Trophoblast cell (in vitro differentiated cells and primary cell): ENCODE measurements at regions not wholly inside any gene's neighbourhood (a gene's known extent, or its start where the extent isn't known, plus 50 kb on each side); places are given as distances from the start of the nearest gene placed in this dataset.
"Not testable (repeated sequence)": the region's sequence is repeated elsewhere in the genome, so short reads cannot be mapped to it uniquely, and the experiment has no call there.

Experiments used
- DNase-seq, 2 donors: peaks; one replicate each; pipeline ENCODE4 v3.0.0-alpha.2; 2016
- H2AFZ ChIP-seq: 2 replicates; pipeline ENCODE4 v1.6.1; 2013; ENCODE audit warnings: low read length, moderate library complexity, mild to moderate bottlenecking; ENCODE audit not compliant: insufficient read depth, poor library complexity
- H2AK5ac ChIP-seq: 2 replicates; pipeline ENCODE4 v1.6.1; 2013; ENCODE audit warnings: mild to moderate bottlenecking, low read length
- H2BK120ac ChIP-seq: 2 replicates; pipeline ENCODE4 v1.6.1; 2013; ENCODE audit warnings: low read length, mild to moderate bottlenecking, moderate library complexity; ENCODE audit not compliant: insufficient read depth, poor library complexity
- H2BK12ac ChIP-seq: 2 replicates; pipeline ENCODE4 v1.6.1; 2013; ENCODE audit warnings: mild to moderate bottlenecking, low read length, moderate library complexity
- H2BK5ac ChIP-seq: 2 replicates; pipeline ENCODE4 v1.6.1; 2013; ENCODE audit warnings: low read length, low read depth, moderate library complexity, mild to moderate bottlenecking; ENCODE audit not compliant: poor library complexity
- H3K14ac ChIP-seq: 2 replicates; pipeline ENCODE4 v1.6.1; 2013; ENCODE audit warnings: mild to moderate bottlenecking, low read length
- H3K18ac ChIP-seq: 2 replicates; pipeline ENCODE4 v1.6.1; 2013; ENCODE audit warnings: mild to moderate bottlenecking, low read length
- H3K23ac ChIP-seq: 2 replicates; pipeline ENCODE4 v1.6.1; 2013; ENCODE audit warnings: low read length
- H3K27ac ChIP-seq: 2 replicates; pipeline ENCODE4 v1.5.1; 2013; ENCODE audit warnings: low read depth, mild to moderate bottlenecking, inconsistent platforms, low read length, moderate library complexity
- H3K27me3 ChIP-seq: 2 replicates; pipeline ENCODE4 v1.6.1; 2013; ENCODE audit warnings: inconsistent platforms, mild to moderate bottlenecking, low read length, moderate library complexity; ENCODE audit not compliant: insufficient read depth
- H3K36me3 ChIP-seq, 2 experiments: 1 replicate in 1 of 2; 2 replicates in 1 of 2; pipeline ENCODE4 v1.6.1; 2013; ENCODE audit warnings: low read length in 2 of 2, mild to moderate bottlenecking in 2 of 2, moderate library complexity in 1 of 2; ENCODE audit not compliant: insufficient read depth in 2 of 2, control insufficient read depth in 1 of 2
- H3K4ac ChIP-seq: 2 replicates; pipeline ENCODE4 v1.6.1; 2013; ENCODE audit warnings: low read depth, mild to moderate bottlenecking, low read length, moderate library complexity
- H3K4me1 ChIP-seq, 2 experiments: 1 replicate in 1 of 2; 2 replicates in 1 of 2; pipeline ENCODE4 v1.6.1; 2013; ENCODE audit warnings: low read length in 2 of 2, mild to moderate bottlenecking in 2 of 2, moderate library complexity in 1 of 2; ENCODE audit not compliant: insufficient read depth in 2 of 2, control insufficient read depth in 1 of 2
- H3K4me2 ChIP-seq: 2 replicates; pipeline ENCODE4 v1.6.1; 2013; ENCODE audit warnings: inconsistent platforms, mild to moderate bottlenecking, low read length, moderate library complexity
- H3K4me3 ChIP-seq: 2 replicates; pipeline ENCODE4 v1.5.1; 2013; ENCODE audit warnings: mild to moderate bottlenecking, low read depth, low read length, inconsistent platforms
- H3K79me1 ChIP-seq: one replicate; pipeline ENCODE4 v1.6.1; 2013; ENCODE audit warnings: low read length
- H3K79me2 ChIP-seq: 2 replicates; pipeline ENCODE4 v1.6.1; 2013; ENCODE audit warnings: low read length, mild to moderate bottlenecking; ENCODE audit not compliant: control insufficient read depth, insufficient read depth, poor library complexity
- H3K9ac ChIP-seq: 2 replicates; pipeline ENCODE4 v1.6.1; 2013; ENCODE audit warnings: mild to moderate bottlenecking, low read length
- H3K9me3 ChIP-seq: 2 replicates; pipeline ENCODE4 v1.6.1; 2013; ENCODE audit warnings: low read depth, mild to moderate bottlenecking, control low read depth, inconsistent platforms, low read length; ENCODE audit not compliant: insufficient read depth
- H4K12ac ChIP-seq: 2 replicates; pipeline ENCODE4 v1.6.1; 2013; ENCODE audit warnings: low read depth, mild to moderate bottlenecking, low read length, moderate library complexity
- H4K8ac ChIP-seq: 2 replicates; pipeline ENCODE4 v1.6.1; 2013; ENCODE audit warnings: low read depth, mild to moderate bottlenecking, low read length, moderate library complexity
- H4K91ac ChIP-seq: one replicate; pipeline ENCODE4 v1.6.1; 2013; ENCODE audit warnings: low read depth, mild to moderate bottlenecking, low read length, moderate library complexity
- WGBS: extraction: QIAGEN DNeasy Blood & Tissue Kit; methylation state at CpG from one replicate; pipeline ENCODE4 v1.1.7; 2013; ENCODE audit warnings: missing lambda C conversion rate; ENCODE audit not compliant: insufficient read length, insufficient coverage; ENCODE audit errors: extremely low coverage; 5-methylcytosine and 5-hydroxymethylcytosine counted together

GRCh38 chr13:50392977-50393376 is 377.7 kb downstream of the KCNRG start:
- no peak overlapping the region for H4K8ac ChIP-seq
- H3K9me3 ChIP-seq, result no peaks in the 10 kb centered on the region

GRCh38 chr13:50393628-50394027 is 378.4 kb downstream of the KCNRG start:
- Histone ChIP-seq H3K9me3 (no peaks in the 10 kb centered on the region), H4K91ac (no peak overlapping the region), H3K79me1 (no peaks in the 10 kb centered on the region), H2AFZ (no peak overlapping the region), H3K36me3 (no peaks in the 10 kb centered on the region), H4K8ac (no peak overlapping the region), H3K27me3 (no peaks in the 10 kb centered on the region), H2BK5ac (no peak overlapping the region), H3K4me1 (peaks cover 0 to 2% of the 10 kb centered on the region in 2 experiments), H2AK5ac (no peak overlapping the region), H3K9ac (no peak overlapping the region), H3K79me2 (no peaks in the 10 kb centered on the region), H2BK12ac (no peak overlapping the region), H3K18ac (no peak overlapping the region), H2BK120ac (no peak overlapping the region), H3K4me2 (no peak overlapping the region), H4K12ac (no peak overlapping the region), H3K27ac (no peak overlapping the region), H3K14ac (no peak overlapping the region), H3K23ac (no peak overlapping the region), H3K4ac (no peak overlapping the region), H3K4me3 (no peak overlapping the region)
- WGBS, result no CpG with 5 or more reads among the region's 6 CpGs
- DNase-seq, result no peak

More at GRCh38 chr13:50392977-50393376, 377.7 kb downstream of the KCNRG start:
- Histone ChIP-seq H2BK120ac (no peak overlapping the region), H3K79me2 (no peaks in the 10 kb centered on the region), H2AK5ac (no peak overlapping the region), H3K4me1 (peaks cover 0 to 2% of the 10 kb centered on the region in 2 experiments), H3K23ac (no peak overlapping the region), H3K4ac (no peak overlapping the region), H2AFZ (no peak overlapping the region), H3K4me2 (no peak overlapping the region), H3K18ac (no peak overlapping the region), H3K36me3 (no peaks in the 10 kb centered on the region), H2BK5ac (no peak overlapping the region), H3K14ac (no peak overlapping the region), H4K91ac (no peak overlapping the region), H3K27ac (no peak overlapping the region), H4K12ac (no peak overlapping the region), H3K9ac (no peak overlapping the region), H2BK12ac (no peak overlapping the region), H3K27me3 (no peaks in the 10 kb centered on the region), H3K79me1 (no peaks in the 10 kb centered on the region), H3K4me3 (no peak overlapping the region)
- DNase-seq, result no peak
- WGBS, result no CpG with 5 or more reads among the region's 1 CpG

- no peak overlapping the region for H2BK12ac ChIP-seq
- no peaks in the 10 kb centered on the region for H3K36me3 ChIP-seq
- H3K4ac ChIP-seq, result no peak overlapping the region
- no peak overlapping the region for H2AK5ac ChIP-seq
- no peak overlapping the region for H4K12ac ChIP-seq
- no peak overlapping the region for H3K18ac ChIP-seq
- H3K9ac ChIP-seq, result no peak overlapping the region
- no peaks in the 10 kb centered on the region for H3K27me3 ChIP-seq
- H3K27ac ChIP-seq, result no peak overlapping the region
- no peak overlapping the region for H3K4me3 ChIP-seq
- no peak overlapping the region for H2BK5ac ChIP-seq
- no peak overlapping the region for H2AFZ ChIP-seq
- no peak overlapping the region for H3K14ac ChIP-seq
- H3K4me2 ChIP-seq, result no peak overlapping the region
- no peak for DNase-seq
- H4K8ac ChIP-seq, result no peak overlapping the region
- no peak overlapping the region for H3K23ac ChIP-seq
- no peaks in the 10 kb centered on the region for H3K4me1 ChIP-seq
- no peak overlapping the region for H4K91ac ChIP-seq
- no peaks in the 10 kb centered on the region for H3K9me3 ChIP-seq
- no peak overlapping the region for H2BK120ac ChIP-seq
- no peaks in the 10 kb centered on the region for H3K79me2 ChIP-seq
- H3K79me1 ChIP-seq, result no peaks in the 10 kb centered on the region
Observed at GRCh38 chr13:50396001-50396400, 380.8 kb downstream of the KCNRG start.

GRCh38 chr13:50396618-50397017 is 381.4 kb downstream of the KCNRG start:
- H3K9ac ChIP-seq, H3K23ac ChIP-seq, H2AFZ ChIP-seq, H3K79me1 ChIP-seq, H2BK120ac ChIP-seq, DNase-seq, H3K79me2 ChIP-seq, H3K4ac ChIP-seq, H3K4me1 ChIP-seq, H3K36me3 ChIP-seq, H2AK5ac ChIP-seq, H2BK5ac ChIP-seq, H3K4me3 ChIP-seq, H3K9me3 ChIP-seq, H4K91ac ChIP-seq, H3K27ac ChIP-seq, H4K8ac ChIP-seq, H3K14ac ChIP-seq, H3K18ac ChIP-seq, H2BK12ac ChIP-seq, H3K4me2 ChIP-seq, H3K27me3 ChIP-seq, H4K12ac ChIP-seq: not testable (repeated sequence)
- WGBS, result no CpG with 5 or more reads among the region's 31 CpGs
